Small intestine (tissue), 7 donors: ENCODE measurements at regions not wholly inside any gene's neighbourhood (a gene's known extent, or its start where the extent isn't known, plus 50 kb on each side); places are given as distances from the start of the nearest gene placed in this dataset.

ENCODE experiments used
- DNase-seq, 2 donors: peaks; one replicate each; pipeline versions ENCODE4 v3.0.0 to v3.0.0-alpha.2; 2013
- FAIRE-seq: peaks from 2 replicates; lab custom pipeline; 2012; peaks lifted over from hg19 to GRCh38; lab: Jason Lieb, UNC
- H3K27ac ChIP-seq, 3 donors: one replicate each; pipeline ENCODE4 v1.5.1; 2013; ENCODE audit warnings: low read length in 2 of 3, mild to moderate bottlenecking in 2 of 3, control low read depth in 1 of 3, inconsistent platforms in 1 of 3, low read depth in 1 of 3, moderate library complexity in 1 of 3
- H3K27me3 ChIP-seq, 3 donors: one replicate each; pipeline ENCODE4 v1.6.1; 2013; ENCODE audit warnings: low read length in 3 of 3, inconsistent platforms in 1 of 3; ENCODE audit not compliant: control insufficient read depth in 3 of 3, insufficient read depth in 3 of 3
- H3K36me3 ChIP-seq, 3 donors: one replicate each; pipeline ENCODE4 v1.6.1; 2013; ENCODE audit warnings: low read length in 3 of 3, inconsistent platforms in 1 of 3, low read depth in 1 of 3, mild to moderate bottlenecking in 1 of 3, moderate library complexity in 1 of 3; ENCODE audit not compliant: control insufficient read depth in 3 of 3, insufficient read depth in 2 of 3
- H3K4me1 ChIP-seq, 3 donors: one replicate each; pipeline ENCODE4 v1.6.1; 2013; ENCODE audit warnings: low read length in 2 of 3, inconsistent platforms in 1 of 3, low read depth in 1 of 3, mild to moderate bottlenecking in 1 of 3, moderate library complexity in 1 of 3; ENCODE audit not compliant: control insufficient read depth in 3 of 3, insufficient read depth in 2 of 3
- H3K4me3 ChIP-seq, 3 donors: one replicate each; pipeline ENCODE4 v1.5.1; 2013; ENCODE audit warnings: low read length in 3 of 3, control low read depth in 1 of 3, inconsistent platforms in 1 of 3, low read depth in 1 of 3, mild to moderate bottlenecking in 1 of 3, moderate library complexity in 1 of 3
- H3K9me3 ChIP-seq, 2 donors: one replicate each; pipeline ENCODE4 v1.6.1; 2013; ENCODE audit warnings: low read depth in 1 of 2, low read length in 1 of 2; ENCODE audit not compliant: control insufficient read depth in 2 of 2, insufficient read depth in 1 of 2
- WGBS, 3 donors: extraction: QIAGEN DNeasy Blood & Tissue Kit; methylation state at CpG; one replicate each; pipeline ENCODE4 v1.1.7; 2013; 5-methylcytosine and 5-hydroxymethylcytosine counted together
- donor health status: healthy with polysubstance abuse.
- donor health status: control.
- donor health status: control.
- donor health status: Bipolar disorder and iron deficiency.
- donor health status: healthy.

GRCh38 chr5:68950125-68950524 is 143.7 kb upstream of the SLC30A5 start:
- no peaks in the 10 kb centered on the region for H3K36me3 ChIP-seq
- H3K27me3 ChIP-seq: peaks cover 0 to 2% (median 0%) of the 10 kb centered on the region in 3 donors
- FAIRE-seq (no peak), DNase-seq (no peak)
- no peak overlapping the region for H3K4me3 ChIP-seq
- no peak overlapping the region for H3K27ac ChIP-seq
- WGBS, 3 donors: 65 to 73% (median 67%) methylated on average over 6 of the region's 6 CpGs
- H3K4me1 ChIP-seq: no peaks in the 10 kb centered on the region
- no peaks in the 10 kb centered on the region for H3K9me3 ChIP-seq

- Histone ChIP-seq H3K9me3 (no peaks in the 10 kb centered on the region), H3K4me1 (no peaks in the 10 kb centered on the region), H3K27me3 (peaks cover 0 to 2% (median 0%) of the 10 kb centered on the region in 3 donors), H3K36me3 (no peaks in the 10 kb centered on the region), H3K27ac (no peak overlapping the region), H3K4me3 (no peak overlapping the region)
- FAIRE-seq (no peak), DNase-seq (no peak)
- WGBS, 3 donors: 82 to 94% (median 90%) methylated on average over 1 of the region's 1 CpG
These were observed 142.9 kb upstream of the SLC30A5 start for GRCh38 chr5:68950930-68951329.

GRCh38 chr5:68953231-68953874 is 140.5 kb upstream of the SLC30A5 start:
- no peak overlapping the region for H3K27ac ChIP-seq
- FAIRE-seq (no peak), DNase-seq (no peak)
- no peak overlapping the region for H3K4me3 ChIP-seq
- no peaks in the 10 kb centered on the region for H3K4me1 ChIP-seq
- H3K36me3 ChIP-seq: no peaks in the 10 kb centered on the region
- H3K9me3 ChIP-seq: no peaks in the 10 kb centered on the region
- no peaks in the 10 kb centered on the region for H3K27me3 ChIP-seq
- WGBS, 3 donors: 54 to 76% (median 66%) methylated on average over 3 of the region's 3 CpGs

- Histone ChIP-seq H3K27me3 (no peaks in the 10 kb centered on the region), H3K27ac (no peak overlapping the region), H3K4me1 (no peaks in the 10 kb centered on the region), H3K4me3 (no peak overlapping the region), H3K9me3 (no peaks in the 10 kb centered on the region), H3K36me3 (no peaks in the 10 kb centered on the region)
- DNase-seq (no peak), FAIRE-seq (no peak)
- WGBS, 3 donors: 54 to 81% (median 77%) methylated on average over 9 of the region's 9 CpGs
These were observed 139.8 kb upstream of the SLC30A5 start for GRCh38 chr5:68953875-68954617.

GRCh38 chr5:68954618-68954910 is 139.2 kb upstream of the SLC30A5 start:
- H3K36me3 ChIP-seq: no peaks in the 10 kb centered on the region
- no peaks in the 10 kb centered on the region for H3K4me1 ChIP-seq
- 58 to 77% (median 75%) methylated on average over 2 of the region's 2 CpGs for WGBS, 3 donors
- DNase-seq: no peak
- no peak overlapping the region for H3K4me3 ChIP-seq
- no peak overlapping the region for H3K27ac ChIP-seq
- H3K27me3 ChIP-seq: no peaks in the 10 kb centered on the region
- no peaks in the 10 kb centered on the region for H3K9me3 ChIP-seq
- no peak for FAIRE-seq

GRCh38 chr5:68957591-68957990 is 136.2 kb upstream of the SLC30A5 start:
- H3K27ac ChIP-seq: no peak overlapping the region
- no peak overlapping the region for H3K4me3 ChIP-seq
- DNase-seq (no peak), FAIRE-seq (no peak)
- peaks cover 0 to 2% (median 0%) of the 10 kb centered on the region in 3 donors for H3K4me1 ChIP-seq
- H3K27me3 ChIP-seq: no peaks in the 10 kb centered on the region
- no peaks in the 10 kb centered on the region for H3K9me3 ChIP-seq
- H3K36me3 ChIP-seq: no peaks in the 10 kb centered on the region

- H3K27ac ChIP-seq: no peak overlapping the region
These were observed 135.4 kb upstream of the SLC30A5 start for GRCh38 chr5:68958428-68958827.

GRCh38 chr5:68960456-68960855 is 133.4 kb upstream of the SLC30A5 start:
- no peak for FAIRE-seq
- Histone ChIP-seq H3K4me3 (no peak overlapping the region), H3K9me3 (no peaks in the 10 kb centered on the region), H3K4me1 (peaks cover 0 to 2% (median 0%) of the 10 kb centered on the region in 3 donors), H3K27ac (no peak overlapping the region), H3K36me3 (no peaks in the 10 kb centered on the region), H3K27me3 (no peaks in the 10 kb centered on the region)
- 72 to 84% (median 72%) methylated on average over 4 of the region's 4 CpGs for WGBS, 3 donors
- no peak for DNase-seq

More at GRCh38 chr5:68958428-68958827, 135.4 kb upstream of the SLC30A5 start:
- Histone ChIP-seq H3K27me3 (no peaks in the 10 kb centered on the region), H3K36me3 (no peaks in the 10 kb centered on the region), H3K4me1 (peaks cover 0 to 2% (median 0%) of the 10 kb centered on the region in 3 donors), H3K9me3 (no peaks in the 10 kb centered on the region), H3K4me3 (no peak overlapping the region)
- DNase-seq: no peak
- WGBS, 3 donors: 85 to 94% (median 88%) methylated on average over 1 of the region's 1 CpG
- no peak for FAIRE-seq
